Progenitor cell of endocrine pancreas (in vitro differentiated cells): ENCODE measurements at regions not wholly inside any gene's neighbourhood (a gene's known extent, or its start where the extent isn't known, plus 50 kb on each side); places are given as distances from the start of the nearest gene placed in this dataset.
"Not testable (repeated sequence)": the region's sequence is repeated elsewhere in the genome, so short reads cannot be mapped to it uniquely, and the experiment has no call there.

ENCODE experiments used
- DNase-seq: peaks from one replicate; pipeline ENCODE4 v3.0.0; 2021; ENCODE audit warnings: low spot score; ENCODE audit not compliant: unreplicated experiment
- H3K27ac Mint-ChIP-seq: 2 replicates; pipeline ENCODE4 v1.8.0; 2021; ENCODE audit warnings: mild to moderate bottlenecking, moderate library complexity, mixed read lengths
- H3K27me3 Mint-ChIP-seq: 2 replicates; pipeline ENCODE4 v1.8.0; 2021; ENCODE audit warnings: mixed read lengths
- H3K36me3 Mint-ChIP-seq: 2 replicates; pipeline ENCODE4 v1.8.0; 2022; ENCODE audit warnings: mixed read lengths; ENCODE audit not compliant: insufficient read depth
- H3K4me1 Mint-ChIP-seq: 2 replicates; pipeline ENCODE4 v1.8.0; 2021; ENCODE audit warnings: low read depth, mixed read lengths
- H3K4me3 Mint-ChIP-seq: 2 replicates; pipeline ENCODE4 v1.8.0; 2021; ENCODE audit warnings: low read depth, mild to moderate bottlenecking, moderate library complexity, mixed read lengths
- H3K9me3 Mint-ChIP-seq: 2 replicates; pipeline ENCODE4 v1.8.0; 2021; ENCODE audit warnings: low read depth, mixed read lengths
- TF ChIP-seq, protein P1 (sequence below): fragments of 200-600 bp; sonication (generic); IDR thresholded peaks from one replicate; pipeline ENCODE4 v1.5.0; 2021; ENCODE audit warnings: antibody characterized with exemption, mild to moderate bottlenecking; ENCODE audit not compliant: unreplicated experiment

DNA sequence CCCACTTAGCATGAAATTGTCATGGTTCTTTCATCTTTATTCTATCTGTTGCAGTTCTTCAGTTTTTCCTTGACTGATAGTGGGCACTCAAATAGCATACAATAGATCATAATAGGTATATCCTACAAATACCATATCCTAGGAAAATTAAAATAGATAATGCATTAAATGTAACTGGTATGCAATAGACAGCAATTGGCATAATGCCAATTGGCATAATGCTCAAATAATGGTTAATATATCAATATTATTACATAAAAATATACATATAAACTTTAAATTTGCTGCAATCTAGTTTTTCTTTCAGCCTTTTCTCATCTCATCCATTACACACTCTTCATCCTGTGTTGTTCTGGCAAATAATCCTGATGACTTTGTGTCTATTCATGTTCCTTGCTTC is 814.6 kb upstream of the TMPRSS15 start:
- no peak for DNase-seq
- Mint-ChIP-seq H3K9me3 (no peaks in the 10 kb centered on the region), H3K4me1 (no peaks in the 10 kb centered on the region), H3K36me3 (no peaks in the 10 kb centered on the region), H3K4me3 (no peak overlapping the region), H3K27ac (no peak overlapping the region), H3K27me3 (no peaks in the 10 kb centered on the region)
- TF ChIP-seq, protein P1, sequence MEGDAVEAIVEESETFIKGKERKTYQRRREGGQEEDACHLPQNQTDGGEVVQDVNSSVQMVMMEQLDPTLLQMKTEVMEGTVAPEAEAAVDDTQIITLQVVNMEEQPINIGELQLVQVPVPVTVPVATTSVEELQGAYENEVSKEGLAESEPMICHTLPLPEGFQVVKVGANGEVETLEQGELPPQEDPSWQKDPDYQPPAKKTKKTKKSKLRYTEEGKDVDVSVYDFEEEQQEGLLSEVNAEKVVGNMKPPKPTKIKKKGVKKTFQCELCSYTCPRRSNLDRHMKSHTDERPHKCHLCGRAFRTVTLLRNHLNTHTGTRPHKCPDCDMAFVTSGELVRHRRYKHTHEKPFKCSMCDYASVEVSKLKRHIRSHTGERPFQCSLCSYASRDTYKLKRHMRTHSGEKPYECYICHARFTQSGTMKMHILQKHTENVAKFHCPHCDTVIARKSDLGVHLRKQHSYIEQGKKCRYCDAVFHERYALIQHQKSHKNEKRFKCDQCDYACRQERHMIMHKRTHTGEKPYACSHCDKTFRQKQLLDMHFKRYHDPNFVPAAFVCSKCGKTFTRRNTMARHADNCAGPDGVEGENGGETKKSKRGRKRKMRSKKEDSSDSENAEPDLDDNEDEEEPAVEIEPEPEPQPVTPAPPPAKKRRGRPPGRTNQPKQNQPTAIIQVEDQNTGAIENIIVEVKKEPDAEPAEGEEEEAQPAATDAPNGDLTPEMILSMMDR: no peak

DNA sequence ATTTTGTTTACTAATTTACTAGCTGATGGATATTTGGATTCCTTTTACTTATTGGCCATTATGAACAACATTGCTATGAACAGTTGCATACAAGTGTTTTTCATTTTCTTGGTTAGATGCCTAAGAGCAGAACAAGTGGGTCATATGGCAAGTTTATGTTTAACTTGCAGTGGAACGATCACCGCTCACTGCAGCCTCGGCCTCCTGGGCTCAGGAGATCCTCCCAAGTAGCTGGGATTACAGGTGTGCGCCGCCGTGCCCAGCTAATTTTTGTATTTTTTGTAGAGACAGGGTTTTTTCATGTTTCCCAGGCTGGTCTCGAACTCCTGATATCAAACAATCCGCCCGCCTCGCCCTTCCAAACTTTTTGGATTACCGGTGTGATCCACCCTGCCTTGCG is 820.5 kb upstream of the TMPRSS15 start:
- H3K4me1 Mint-ChIP-seq: no peaks in the 10 kb centered on the region
- no peak overlapping the region for H3K27ac Mint-ChIP-seq
- no peak for DNase-seq
- TF ChIP-seq, protein P1: no peak
- H3K36me3 Mint-ChIP-seq: no peaks in the 10 kb centered on the region
- H3K4me3 Mint-ChIP-seq: no peak overlapping the region
- no peaks in the 10 kb centered on the region for H3K27me3 Mint-ChIP-seq
- no peaks in the 10 kb centered on the region for H3K9me3 Mint-ChIP-seq

DNA sequence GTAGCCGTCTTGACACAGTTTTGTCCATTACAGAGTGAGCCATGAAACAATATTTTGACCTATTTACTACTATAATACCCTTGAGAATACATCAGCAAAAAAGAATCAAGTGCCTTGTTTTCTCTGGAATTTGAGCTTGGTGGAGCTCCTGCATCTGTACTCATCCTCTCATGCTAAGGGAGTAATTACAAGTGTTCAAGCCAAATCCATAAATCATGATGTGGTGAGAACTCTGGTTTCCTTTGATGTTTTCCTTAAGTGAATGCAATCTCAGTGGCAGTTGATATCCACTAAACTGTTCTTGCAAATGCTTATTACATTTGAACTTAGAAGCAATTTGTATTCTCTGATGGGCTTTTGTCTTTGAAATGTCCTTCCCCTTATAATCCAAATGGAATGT is 824.6 kb upstream of the TMPRSS15 start:
- Mint-ChIP-seq H3K27ac (no peak overlapping the region), H3K4me1 (no peaks in the 10 kb centered on the region), H3K4me3 (no peak overlapping the region), H3K36me3 (no peaks in the 10 kb centered on the region), H3K27me3 (no peaks in the 10 kb centered on the region), H3K9me3 (no peaks in the 10 kb centered on the region)
- DNase-seq: no peak
- TF ChIP-seq, protein P1: no peak

DNA sequence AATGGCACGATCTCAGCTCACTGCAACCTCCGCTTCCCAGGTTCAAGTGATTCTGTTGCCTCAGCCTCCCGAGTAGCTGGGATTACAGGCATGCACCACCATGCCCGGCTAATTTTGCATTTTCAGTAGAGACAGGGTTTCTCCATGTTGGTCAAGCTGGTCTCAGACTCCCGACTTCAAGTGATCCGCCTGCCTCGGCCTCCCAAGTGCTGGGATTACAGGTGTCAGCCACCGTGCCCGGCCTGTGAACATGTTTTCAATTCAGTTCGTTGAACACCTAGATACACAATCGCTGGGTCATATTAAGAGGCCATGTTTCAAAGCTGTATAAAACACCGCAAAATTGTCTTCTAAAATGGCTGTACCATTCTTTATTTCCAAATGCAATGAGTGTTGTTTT is 830.3 kb upstream of the TMPRSS15 start:
- H3K27ac Mint-ChIP-seq, H3K4me1 Mint-ChIP-seq, H3K27me3 Mint-ChIP-seq, DNase-seq, H3K36me3 Mint-ChIP-seq, H3K4me3 Mint-ChIP-seq, H3K9me3 Mint-ChIP-seq: not testable (repeated sequence)

DNA sequence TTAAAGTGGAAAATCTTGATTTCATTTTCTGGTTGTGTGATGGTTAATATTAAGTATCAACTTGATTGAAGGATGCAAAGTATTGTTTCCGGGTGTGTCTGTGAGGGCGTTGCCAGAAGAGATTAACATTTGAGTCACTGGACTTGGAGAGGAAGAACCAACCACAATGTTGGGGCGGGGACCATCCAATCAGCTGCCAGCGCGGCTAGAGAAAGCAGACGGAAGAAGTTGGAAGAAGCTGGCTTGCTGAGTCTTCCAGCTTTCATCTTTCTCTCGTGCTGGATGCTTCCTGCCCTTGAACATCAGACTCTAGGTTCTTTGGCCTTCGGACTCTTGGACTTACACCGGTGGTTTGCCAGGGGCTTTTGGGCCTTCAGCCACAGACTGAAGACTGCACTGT is 832.6 kb upstream of the TMPRSS15 start:
- TF ChIP-seq, protein P1: no peak
- Mint-ChIP-seq H3K9me3 (no peaks in the 10 kb centered on the region), H3K4me3 (no peak overlapping the region), H3K27ac (no peak overlapping the region), H3K27me3 (no peaks in the 10 kb centered on the region), H3K36me3 (no peaks in the 10 kb centered on the region), H3K4me1 (no peaks in the 10 kb centered on the region)
- no peak for DNase-seq

DNA sequence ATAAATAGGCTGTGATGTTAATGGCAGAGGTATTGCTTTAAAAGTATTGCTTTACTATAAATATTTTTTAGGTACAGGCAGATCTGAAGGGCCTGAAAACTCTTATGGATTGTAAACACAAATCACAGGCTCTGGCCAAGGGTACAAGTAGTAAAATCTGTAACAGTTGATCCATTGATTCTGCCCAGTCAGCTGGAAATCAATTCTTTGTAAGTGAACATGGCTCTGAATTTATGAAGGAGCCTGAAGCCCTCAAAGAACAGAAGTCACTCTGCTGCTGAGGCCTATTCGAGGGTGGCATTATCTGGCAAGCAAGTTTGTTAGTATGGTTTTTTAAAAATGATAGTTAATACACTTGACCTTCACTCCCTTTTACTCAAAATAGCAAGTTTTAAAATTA is 834.0 kb upstream of the TMPRSS15 start:
- TF ChIP-seq, protein P1: no peak
- DNase-seq: no peak
- Mint-ChIP-seq H3K27ac (no peak overlapping the region), H3K4me1 (no peaks in the 10 kb centered on the region), H3K4me3 (no peak overlapping the region), H3K27me3 (no peaks in the 10 kb centered on the region), H3K9me3 (no peaks in the 10 kb centered on the region), H3K36me3 (no peaks in the 10 kb centered on the region)
